ENCODE measurements at regions not wholly inside any gene's neighbourhood (a gene's known extent, or its start where the extent isn't known, plus 50 kb on each side); places are given as distances from the start of the nearest gene placed in this dataset.

DNA sequence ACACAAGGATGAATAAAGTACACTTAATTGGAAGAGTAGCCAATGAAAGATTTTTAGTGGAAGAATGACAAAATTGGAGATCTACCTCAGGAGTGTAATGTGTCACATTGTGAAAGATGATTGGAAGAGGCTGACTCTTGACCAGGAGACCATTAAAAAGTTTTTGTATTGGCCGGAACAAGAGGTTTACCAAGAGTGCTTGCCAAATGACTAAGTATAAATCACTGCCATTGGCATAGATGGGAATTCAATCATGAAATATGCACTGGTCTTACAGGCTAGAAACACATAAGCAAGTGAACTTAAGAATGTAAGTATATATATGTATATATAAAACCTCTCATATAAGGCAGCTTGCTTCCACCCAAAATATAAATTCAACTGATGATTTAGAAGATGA is 58.7 kb upstream of the TFEC start:
- TF ChIP-seq, protein P1, sequence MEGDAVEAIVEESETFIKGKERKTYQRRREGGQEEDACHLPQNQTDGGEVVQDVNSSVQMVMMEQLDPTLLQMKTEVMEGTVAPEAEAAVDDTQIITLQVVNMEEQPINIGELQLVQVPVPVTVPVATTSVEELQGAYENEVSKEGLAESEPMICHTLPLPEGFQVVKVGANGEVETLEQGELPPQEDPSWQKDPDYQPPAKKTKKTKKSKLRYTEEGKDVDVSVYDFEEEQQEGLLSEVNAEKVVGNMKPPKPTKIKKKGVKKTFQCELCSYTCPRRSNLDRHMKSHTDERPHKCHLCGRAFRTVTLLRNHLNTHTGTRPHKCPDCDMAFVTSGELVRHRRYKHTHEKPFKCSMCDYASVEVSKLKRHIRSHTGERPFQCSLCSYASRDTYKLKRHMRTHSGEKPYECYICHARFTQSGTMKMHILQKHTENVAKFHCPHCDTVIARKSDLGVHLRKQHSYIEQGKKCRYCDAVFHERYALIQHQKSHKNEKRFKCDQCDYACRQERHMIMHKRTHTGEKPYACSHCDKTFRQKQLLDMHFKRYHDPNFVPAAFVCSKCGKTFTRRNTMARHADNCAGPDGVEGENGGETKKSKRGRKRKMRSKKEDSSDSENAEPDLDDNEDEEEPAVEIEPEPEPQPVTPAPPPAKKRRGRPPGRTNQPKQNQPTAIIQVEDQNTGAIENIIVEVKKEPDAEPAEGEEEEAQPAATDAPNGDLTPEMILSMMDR (IDR thresholded peaks at IDR 0.05) = no peak
- TF ChIP-seq EZH2 (IDR thresholded peaks at IDR 0.05; ENCODE audit: borderline replicate concordance, insufficient read depth, low read depth, low read length, poor library complexity, severe bottlenecking) = no peak

All from B cell (primary cell).